ENCODE measurements at regions not wholly inside any gene's neighbourhood (a gene's known extent, or its start where the extent isn't known, plus 50 kb on each side); places are given as distances from the start of the nearest gene placed in this dataset.

GRCh38 chr10:80739328-80739727 lies 201.6 kb downstream of the SH2D4B start:
- TF ChIP-seq CEBPB (IDR thresholded peaks at IDR 0.05; ENCODE audit: low read depth, low read length) (no peak), CTCF (conservative IDR thresholded peaks at IDR 0.05; ENCODE audit: low read depth, low read length) (no peak), MAFK (IDR thresholded peaks at IDR 0.05; ENCODE audit: low read depth, low read length) (no peak), RCOR1 (IDR thresholded peaks at IDR 0.05; ENCODE audit: insufficient replicate concordance, low read length) (no peak), POLR2A (IDR thresholded peaks at IDR 0.05; ENCODE audit: low read depth, low read length) (no peak), CHD1 (IDR thresholded peaks at IDR 0.05; ENCODE audit: low read depth, low read length) (no peak), SMC3 (IDR thresholded peaks at IDR 0.05; ENCODE audit: low read depth, low read length) (no peak), MAZ (IDR thresholded peaks at IDR 0.05; ENCODE audit: borderline replicate concordance, low read depth, low read length) (no peak), BHLHE40 (IDR thresholded peaks at IDR 0.05; ENCODE audit: low read depth, low read length) (no peak), RFX5 (IDR thresholded peaks at IDR 0.05; ENCODE audit: low read depth, low read length) (no peak)

All from IMR-90 (cell line).